GM18858 (cell line): ENCODE measurements at regions not wholly inside any gene's neighbourhood (a gene's known extent, or its start where the extent isn't known, plus 50 kb on each side); places are given as distances from the start of the nearest gene placed in this dataset.
"Not testable (repeated sequence)": the region's sequence is repeated elsewhere in the genome, so short reads cannot be mapped to it uniquely, and the experiment has no call there.

Source experiments
- ATAC-seq: cut with Tn5 transposase; IDR thresholded peaks from one replicate; pipeline ENCODE4 v1.9.1; 2021; ENCODE audit not compliant: unreplicated experiment

- ATAC-seq, result no peak
These were observed 146.6 kb upstream of the TPM1 start for GRCh38 chr15:62895905-62896316.

DNA sequence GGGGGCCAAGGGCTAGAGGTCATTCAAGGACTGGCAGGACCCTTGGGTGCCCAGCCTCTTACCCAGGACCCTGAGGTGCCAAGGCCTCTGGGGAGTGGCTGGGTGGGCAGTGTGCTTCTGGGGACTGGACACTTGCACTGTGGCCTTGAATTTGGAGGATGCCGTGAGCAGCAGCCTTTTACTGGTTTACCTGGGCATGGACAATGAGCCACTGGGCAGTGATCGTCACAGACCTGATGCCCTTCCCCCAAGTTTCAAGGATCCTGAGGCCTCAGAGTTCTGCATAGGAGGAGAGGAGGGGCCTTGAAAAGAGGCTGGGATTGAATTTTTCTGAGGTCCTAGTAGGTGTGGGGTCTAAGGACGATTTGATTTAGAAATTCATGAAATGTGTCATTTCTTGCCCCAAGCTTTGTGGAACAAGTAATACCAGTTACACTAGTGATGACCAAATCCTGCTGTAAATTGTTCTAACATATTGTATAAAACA lies 146.1 kb upstream of the TPM1 start:
- ATAC-seq, result no peak

DNA sequence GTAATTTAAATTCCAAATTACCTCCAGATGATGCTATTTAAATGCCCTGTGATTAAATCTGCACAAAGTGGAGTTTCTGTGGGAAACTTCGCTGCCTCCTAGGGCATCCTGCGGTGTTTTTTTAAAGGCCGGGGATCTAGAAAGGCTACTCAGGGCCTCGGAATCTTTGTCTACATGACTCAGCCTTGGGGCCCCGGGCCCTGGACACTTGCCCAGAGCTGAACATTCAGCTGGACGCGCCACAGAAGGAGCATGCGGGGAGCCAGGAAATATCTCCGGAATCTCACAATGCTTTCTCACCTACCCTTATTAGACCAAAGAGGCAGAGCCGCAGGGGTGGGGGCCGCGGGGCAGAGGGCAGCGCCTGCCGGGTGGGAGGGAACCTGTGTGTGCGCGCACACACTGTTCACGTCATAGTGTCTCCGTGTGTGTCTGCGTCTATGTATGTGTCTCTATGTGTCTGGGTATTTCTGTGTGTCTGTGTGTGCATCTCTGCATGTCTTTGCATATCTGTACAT lies 145.5 kb upstream of the TPM1 start:
- no peak for ATAC-seq

- no peak for ATAC-seq
These were observed 144.9 kb upstream of the TPM1 start for GRCh38 chr15:62897634-62898033.

GRCh38 chr15:62899090-62899493 lies 143.5 kb upstream of the TPM1 start:
- no peak for ATAC-seq

- ATAC-seq, result no peak
These were observed 142.3 kb upstream of the TPM1 start for GRCh38 chr15:62900071-62900802.

DNA sequence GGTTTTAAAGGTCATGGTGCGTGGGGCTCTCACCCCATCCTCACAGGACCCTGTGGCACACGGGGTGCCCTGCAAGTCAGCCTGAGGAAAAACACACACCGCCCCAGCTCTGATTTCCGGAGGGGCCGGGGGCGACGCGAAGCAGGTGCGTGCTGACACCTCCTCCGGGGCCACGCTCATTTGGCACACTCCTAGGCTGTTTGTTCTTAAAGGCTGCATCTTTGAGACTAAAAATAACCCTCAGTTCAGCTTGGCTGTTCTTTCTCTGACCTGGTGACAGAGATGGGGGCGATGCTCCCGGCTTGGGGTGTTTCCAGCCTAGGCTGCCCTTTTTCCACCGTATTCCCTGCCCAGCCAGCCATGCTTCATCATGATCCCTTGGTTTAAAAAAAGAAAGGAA lies 141.5 kb upstream of the TPM1 start:
- ATAC-seq, result no peak

- ATAC-seq, result no peak
These were observed 140.5 kb upstream of the TPM1 start for GRCh38 chr15:62901909-62902546.

- ATAC-seq, result no peak
These were observed 139.7 kb upstream of the TPM1 start for GRCh38 chr15:62902821-62903220.

DNA sequence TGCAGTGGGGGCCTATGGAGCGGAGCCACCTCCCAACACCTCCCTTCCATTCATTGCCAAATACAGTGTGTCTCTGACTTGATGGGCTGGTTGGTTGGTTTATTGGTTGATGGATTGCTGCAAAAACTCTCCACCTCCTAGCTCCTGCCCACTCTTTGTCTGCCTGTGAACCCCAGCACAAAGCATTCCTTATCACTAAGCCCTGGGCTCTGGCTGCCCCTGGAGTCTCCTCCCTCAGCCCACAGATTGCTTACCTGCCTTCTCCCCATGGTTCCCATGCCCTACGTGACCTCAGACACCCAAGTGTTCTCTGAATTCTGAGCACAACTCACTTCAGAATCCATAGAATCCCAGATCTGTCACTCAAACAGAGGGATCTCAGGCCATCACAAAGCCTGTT lies 139.1 kb upstream of the TPM1 start:
- ATAC-seq, result no peak

DNA sequence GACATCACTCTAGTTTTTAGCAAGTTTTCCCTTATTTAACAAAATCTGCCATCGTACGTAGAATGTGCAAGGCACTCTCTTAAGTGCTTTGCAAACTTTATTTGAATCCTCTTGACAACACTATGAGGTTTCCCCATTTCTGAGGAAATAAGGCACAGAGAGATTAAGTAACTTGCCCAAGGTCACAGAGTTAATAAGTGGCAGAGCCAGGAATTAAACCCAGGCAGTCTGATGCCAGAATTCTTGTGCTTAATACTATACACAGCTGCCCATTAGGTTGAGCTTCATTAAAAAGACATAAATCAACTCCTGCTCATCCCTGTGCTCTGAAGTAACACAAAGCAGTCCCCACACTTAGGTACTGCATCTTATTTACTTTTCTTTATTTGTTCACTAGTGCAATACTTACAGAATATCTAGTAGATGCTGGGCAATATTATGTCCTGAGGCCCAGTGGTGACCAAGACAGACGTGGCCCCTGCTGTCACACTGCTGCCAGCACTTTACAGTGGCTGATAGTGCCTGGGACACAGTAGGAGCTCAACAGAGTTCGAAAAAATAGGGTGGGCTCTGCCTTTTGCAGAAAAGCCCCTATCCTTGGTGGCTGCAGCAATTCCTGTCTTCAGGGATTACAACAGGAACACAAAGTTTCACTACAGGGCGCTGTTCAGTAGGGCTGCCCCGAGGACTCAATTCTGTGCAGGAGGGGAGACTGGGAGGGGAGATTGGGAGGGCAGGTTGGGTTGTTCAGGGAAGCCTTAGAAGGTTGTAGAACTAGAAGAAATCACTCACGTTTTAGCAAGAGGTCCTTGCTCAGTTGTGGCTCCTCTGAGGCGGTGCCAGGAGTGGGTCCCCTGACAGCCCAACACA lies 138.3 kb upstream of the TPM1 start:
- no peak for ATAC-seq

- no peak for ATAC-seq
These were observed 135.9 kb upstream of the TPM1 start for GRCh38 chr15:62906627-62907026.

DNA sequence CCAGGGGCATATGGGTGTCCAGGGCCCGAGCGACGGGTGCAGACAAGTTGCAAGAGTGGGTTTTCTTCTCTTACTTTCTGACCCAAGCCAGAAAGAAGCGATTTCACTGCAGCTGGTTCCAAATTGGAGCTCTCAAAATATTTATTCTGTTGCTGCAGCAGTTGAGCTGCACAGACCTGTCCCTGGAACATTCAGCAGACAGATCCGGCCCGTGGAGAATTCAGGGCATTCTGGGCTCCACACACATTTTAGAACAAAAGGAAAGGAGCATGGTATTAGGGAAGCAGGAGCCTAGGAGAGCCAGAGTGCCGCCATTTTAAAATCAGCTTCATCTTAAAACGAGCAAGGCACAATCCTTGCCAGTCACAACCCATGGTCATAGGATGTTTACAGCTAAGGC lies 135.3 kb upstream of the TPM1 start:
- no peak for ATAC-seq

DNA sequence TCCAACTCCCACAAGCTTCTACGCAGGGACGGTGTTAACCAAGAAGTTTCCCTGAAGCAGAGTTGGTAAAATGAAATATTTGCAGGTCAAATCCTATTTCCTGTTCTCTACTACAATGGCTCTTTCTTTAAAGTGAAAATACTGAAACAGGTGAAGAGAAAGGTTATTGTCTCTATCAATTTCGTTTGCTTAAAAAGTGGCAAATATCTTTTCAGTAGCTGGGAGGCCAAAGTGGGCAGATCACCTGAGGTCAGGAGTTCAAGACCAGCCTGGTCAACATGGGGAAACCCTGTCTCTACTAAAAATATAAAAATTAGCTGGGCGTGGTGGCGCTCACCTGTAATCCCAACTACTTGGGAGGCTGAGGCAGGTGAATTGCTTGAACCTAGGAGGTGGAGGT lies 134.2 kb upstream of the TPM1 start:
- ATAC-seq, result not testable (repeated sequence)

GRCh38 chr15:62909257-62909656 lies 133.3 kb upstream of the TPM1 start:
- ATAC-seq, result no peak

DNA sequence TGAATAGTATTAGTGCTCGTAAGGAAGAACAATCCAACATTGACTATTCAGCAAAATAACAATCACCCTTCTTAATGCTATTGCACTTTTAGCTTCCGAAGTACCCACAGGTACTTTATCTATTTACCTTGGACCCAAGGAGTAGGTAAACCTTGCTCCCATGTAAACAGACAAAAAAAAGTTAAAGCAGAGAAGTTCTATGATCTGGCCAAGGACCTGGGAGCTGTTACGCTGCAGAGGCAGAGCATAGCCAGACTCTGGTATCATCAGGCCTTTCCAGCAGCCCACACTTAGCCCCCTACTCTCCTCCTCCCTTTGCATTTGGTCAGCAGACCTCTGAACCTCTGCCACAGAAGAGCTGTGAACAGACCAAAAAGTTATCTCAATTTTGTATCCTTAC lies 130.3 kb upstream of the TPM1 start:
- ATAC-seq, result no peak

DNA sequence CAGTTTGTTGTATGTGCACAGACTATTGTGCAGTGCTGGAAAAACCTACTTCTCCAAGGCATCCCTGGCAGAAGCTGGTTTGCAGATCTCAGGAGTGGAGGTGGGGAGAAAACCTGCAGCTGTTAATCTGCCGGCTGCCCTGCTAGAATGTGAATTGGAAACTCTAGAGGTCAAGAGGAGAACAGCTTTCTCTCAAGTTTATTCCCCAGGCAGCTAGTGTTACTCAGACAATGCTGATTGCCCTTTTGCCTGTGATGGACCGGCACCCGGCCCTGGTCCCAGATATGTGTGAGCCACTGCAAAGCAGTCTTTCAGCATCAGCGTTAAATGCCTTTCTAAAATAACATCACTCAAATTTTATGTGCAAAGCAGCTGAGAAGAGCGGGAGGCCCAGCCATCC lies 129.7 kb upstream of the TPM1 start:
- no peak for ATAC-seq

DNA sequence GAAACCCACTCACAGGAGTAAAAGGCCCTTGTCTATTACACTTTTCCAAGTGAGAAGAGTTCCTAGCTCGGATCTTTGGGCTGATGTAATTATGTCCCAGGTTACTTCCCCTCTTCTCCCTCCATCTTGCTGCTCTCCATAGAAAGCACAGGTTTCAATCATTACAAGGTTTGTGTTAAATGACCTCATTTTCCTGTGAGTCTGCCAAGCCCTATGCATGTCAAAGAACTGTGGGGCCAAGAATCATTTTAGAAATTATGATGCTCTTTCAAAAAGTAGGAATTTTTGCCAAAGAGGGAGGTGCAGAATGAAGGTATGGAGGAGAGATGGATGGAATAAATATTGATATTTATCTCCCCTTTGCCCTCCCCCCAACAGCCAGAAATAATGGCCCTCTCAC lies 129.3 kb upstream of the TPM1 start:
- ATAC-seq, result no peak

GRCh38 chr15:62914461-62915079 lies 128.0 kb upstream of the TPM1 start:
- no peak for ATAC-seq

DNA sequence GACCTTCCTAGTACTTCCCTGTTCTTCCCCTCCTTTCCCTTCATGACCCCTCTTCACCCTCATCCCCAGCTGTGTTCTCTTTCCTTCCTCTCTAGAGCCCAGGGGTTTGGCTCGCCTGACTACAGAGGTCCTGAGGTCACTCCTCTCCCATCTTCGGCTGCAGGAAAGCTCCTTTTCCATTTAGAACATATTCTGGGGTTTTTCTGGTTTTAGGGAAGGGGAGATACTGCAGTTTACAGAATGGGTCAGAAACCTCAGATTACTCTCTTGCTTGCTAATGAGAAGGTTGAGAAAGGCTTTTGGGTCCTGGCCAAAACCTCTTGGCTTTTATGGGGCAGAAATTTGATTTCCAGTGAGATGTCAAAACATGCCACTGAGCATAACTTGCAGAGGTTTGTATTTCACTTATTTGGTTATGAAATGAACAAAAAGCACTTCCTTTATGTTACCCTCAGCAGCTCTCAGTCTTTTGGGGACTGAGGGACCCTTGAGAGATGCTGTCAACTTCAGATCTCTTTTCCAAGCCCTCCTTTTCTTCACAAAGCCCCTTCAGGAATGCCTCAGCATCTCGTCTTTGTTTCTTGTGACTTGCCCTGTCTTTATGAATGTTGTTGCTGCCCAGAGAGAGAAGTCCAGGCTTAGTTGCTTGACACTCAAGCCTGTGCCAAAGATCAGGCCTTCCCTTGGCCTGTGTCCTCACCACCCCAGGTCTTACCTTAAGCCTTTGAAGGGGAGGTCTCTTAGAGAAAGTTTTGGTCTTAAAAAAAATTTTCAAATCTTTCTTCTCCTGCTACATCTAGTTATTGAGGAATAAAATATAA lies 121.7 kb upstream of the TPM1 start:
- ATAC-seq, result no peak
